Activated CD8-positive, alpha-beta T cell treated with anti-CD3 and anti-CD28 coated beads for 36 hours (primary cell): ENCODE measurements at regions not wholly inside any gene's neighbourhood (a gene's known extent, or its start where the extent isn't known, plus 50 kb on each side); places are given as distances from the start of the nearest gene placed in this dataset.
"Not testable (repeated sequence)": the region's sequence is repeated elsewhere in the genome, so short reads cannot be mapped to it uniquely, and the experiment has no call there.

Source experiments
- ATAC-seq: fragments of 200-7000 bp; cut with Tn5 transposase; one replicate; pipeline ENCODE4 v1.10.0; 2021; ENCODE audit warnings: mild to moderate bottlenecking, moderate library complexity
- CTCF ChIA-PET: fragments of 350-600 bp; sonication (Branson Sonifier 250); formaldehyde crosslinking; loops from one replicate; lab custom pipeline; 2021; ENCODE audit warnings: antibody characterized with exemption; lab: Charles Lee
- POLR2A ChIA-PET: fragments of 350-600 bp; sonication (Branson Sonifier 250); formaldehyde crosslinking; loops from one replicate; lab custom pipeline; 2021; ENCODE audit warnings: antibody characterized with exemption; lab: Charles Lee
- DNase-seq: peaks from one replicate; pipeline ENCODE4 v3.0.0-alpha.2; 2020
- H3K27ac Mint-ChIP-seq: one replicate; pipeline ENCODE4 v1.8.0; 2021; ENCODE audit warnings: mild to moderate bottlenecking, mixed read lengths
- H3K27me3 Mint-ChIP-seq: one replicate; pipeline ENCODE4 v1.8.0; 2021; ENCODE audit warnings: mixed read lengths
- H3K36me3 Mint-ChIP-seq: one replicate; pipeline ENCODE4 v1.8.0; 2021; ENCODE audit warnings: low read depth, mixed read lengths
- H3K4me1 Mint-ChIP-seq: one replicate; pipeline ENCODE4 v1.8.0; 2021; ENCODE audit warnings: low read depth, mixed read lengths
- H3K4me3 Mint-ChIP-seq: one replicate; pipeline ENCODE4 v1.8.0; 2021; ENCODE audit warnings: mild to moderate bottlenecking, moderate library complexity, mixed read lengths
- H3K9me3 Mint-ChIP-seq: one replicate; pipeline ENCODE4 v1.8.0; 2021; ENCODE audit warnings: mixed read lengths
- CTCF ChIP-seq: fragments of 200-600 bp; IDR thresholded peaks from one replicate; pipeline ENCODE4 v1.8.0; 2022; ENCODE audit warnings: antibody characterized with exemption, mild to moderate bottlenecking
- intact Hi-C: fragments of 100-400 bp; cut with micrococcal nuclease; formaldehyde crosslinking; loops from one replicate; pipeline ENCODE4 v1.10.0; 2022

GRCh38 chr10:64690194-64690593, 1169.0 kb downstream of the REEP3 start:
- intact Hi-C loops: no loop called here
- ChIA-PET POLR2A (no interaction called here), CTCF (no interaction called here)

GRCh38 chr10:64699244-64699643, 1178.0 kb downstream of the REEP3 start:
- H3K9me3 Mint-ChIP-seq: peaks cover 5% of the 10 kb centered on the region
- no peaks in the 10 kb centered on the region for H3K27me3 Mint-ChIP-seq
- ChIA-PET POLR2A (no interaction called here), CTCF (no interaction called here)
- DNase-seq: no peak
- no peaks in the 10 kb centered on the region for H3K4me1 Mint-ChIP-seq
- TF ChIP-seq CTCF: no peak
- ATAC-seq: no peak
- intact Hi-C loops: no loop called here
- H3K4me3 Mint-ChIP-seq: no peak overlapping the region
- no peaks in the 10 kb centered on the region for H3K36me3 Mint-ChIP-seq
- H3K27ac Mint-ChIP-seq: no peak overlapping the region

More at GRCh38 chr10:64690194-64690593, 1169.0 kb downstream of the REEP3 start:
- Mint-ChIP-seq H3K36me3 (no peaks in the 10 kb centered on the region), H3K4me1 (no peaks in the 10 kb centered on the region), H3K27ac (no peak overlapping the region), H3K9me3 (peaks cover 5% of the 10 kb centered on the region), H3K27me3 (no peaks in the 10 kb centered on the region), H3K4me3 (no peak overlapping the region)
- no peak for TF ChIP-seq CTCF
- ATAC-seq: no peak
- DNase-seq: no peak

GRCh38 chr10:64702086-64702485, 1180.9 kb downstream of the REEP3 start:
- DNase-seq, H3K27me3 Mint-ChIP-seq, H3K4me1 Mint-ChIP-seq, H3K27ac Mint-ChIP-seq, CTCF ChIA-PET, ATAC-seq, H3K9me3 Mint-ChIP-seq, intact Hi-C loops, H3K36me3 Mint-ChIP-seq, H3K4me3 Mint-ChIP-seq: not testable (repeated sequence)
- POLR2A ChIA-PET: interaction anchor here (0.6 kb wide), 1 partner anchor 177 kb away, joined by 3 read pairs; no protein-coding TSS in a partner anchor

- no peaks in the 10 kb centered on the region for H3K27me3 Mint-ChIP-seq
- intact Hi-C loops: no loop called here
- ChIA-PET POLR2A (no interaction called here), CTCF (no interaction called here)
- no peaks in the 10 kb centered on the region for H3K9me3 Mint-ChIP-seq
- no peaks in the 10 kb centered on the region for H3K4me1 Mint-ChIP-seq
- H3K4me3 Mint-ChIP-seq: no peak overlapping the region
- H3K36me3 Mint-ChIP-seq: no peaks in the 10 kb centered on the region
- no peak for TF ChIP-seq CTCF
- H3K27ac Mint-ChIP-seq: no peak overlapping the region
- ATAC-seq: no peak
- no peak for DNase-seq
Observed at GRCh38 chr10:64708884-64709681, 1187.9 kb downstream of the REEP3 start.

- no peaks in the 10 kb centered on the region for H3K4me1 Mint-ChIP-seq
Observed at GRCh38 chr10:64726466-64726865, 1205.3 kb downstream of the REEP3 start.

More at GRCh38 chr10:64726466-64726865, 1205.3 kb downstream of the REEP3 start:
- CTCF ChIA-PET: no interaction called here
- no peak overlapping the region for H3K4me3 Mint-ChIP-seq
- H3K27me3 Mint-ChIP-seq: no peaks in the 10 kb centered on the region
- H3K27ac Mint-ChIP-seq: no peak overlapping the region
- DNase-seq (no peak), ATAC-seq (no peak)
- no peaks in the 10 kb centered on the region for H3K36me3 Mint-ChIP-seq
- POLR2A ChIA-PET: no interaction called here
- H3K9me3 Mint-ChIP-seq: peaks cover 13% of the 10 kb centered on the region
- TF ChIP-seq CTCF: no peak
- intact Hi-C loops: no loop called here
